ENCODE measurements at regions not wholly inside any gene's neighbourhood (a gene's known extent, or its start where the extent isn't known, plus 50 kb on each side); places are given as distances from the start of the nearest gene placed in this dataset.

GRCh38 chr2:15771124-15771523 lies 169.2 kb upstream of the MYCN start:
- no peak for DNase-seq
- in situ Hi-C loops (cut with MboI; ENCODE audit: low pct_unique_long_range_greater_than_20kb, low sequenced_read_pairs) = no loop called here

- in situ Hi-C loops (cut with MboI; ENCODE audit: low pct_unique_long_range_greater_than_20kb, low sequenced_read_pairs) = no loop called here
- DNase-seq = no peak
Measured at GRCh38 chr2:15772086-15772595, 168.2 kb upstream of the MYCN start.

- DNase-seq = no peak
- in situ Hi-C loops (cut with MboI; ENCODE audit: low pct_unique_long_range_greater_than_20kb, low sequenced_read_pairs) = no loop called here
Measured at GRCh38 chr2:15772681-15773080, 167.7 kb upstream of the MYCN start.

DNA sequence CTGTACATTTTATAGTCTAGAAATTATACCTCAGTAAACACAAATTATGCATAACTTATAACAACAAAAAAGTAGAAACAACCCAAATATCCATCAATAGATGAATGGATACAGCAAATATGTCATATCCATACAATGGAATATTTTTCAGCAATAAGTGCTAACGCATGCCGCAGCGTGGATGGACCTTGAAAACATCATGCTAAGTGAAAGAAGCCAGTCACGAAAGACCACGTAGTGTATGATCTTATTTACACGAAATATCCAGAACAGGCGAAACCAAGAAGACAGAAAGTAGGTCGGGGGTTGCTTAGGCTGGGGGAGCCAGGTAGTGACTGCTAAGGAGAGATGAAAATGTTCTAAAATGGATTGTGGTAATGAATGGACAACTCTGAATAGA lies 167.1 kb upstream of the MYCN start:
- no peak for DNase-seq
- in situ Hi-C loops (cut with MboI; ENCODE audit: low pct_unique_long_range_greater_than_20kb, low sequenced_read_pairs) = no loop called here

DNA sequence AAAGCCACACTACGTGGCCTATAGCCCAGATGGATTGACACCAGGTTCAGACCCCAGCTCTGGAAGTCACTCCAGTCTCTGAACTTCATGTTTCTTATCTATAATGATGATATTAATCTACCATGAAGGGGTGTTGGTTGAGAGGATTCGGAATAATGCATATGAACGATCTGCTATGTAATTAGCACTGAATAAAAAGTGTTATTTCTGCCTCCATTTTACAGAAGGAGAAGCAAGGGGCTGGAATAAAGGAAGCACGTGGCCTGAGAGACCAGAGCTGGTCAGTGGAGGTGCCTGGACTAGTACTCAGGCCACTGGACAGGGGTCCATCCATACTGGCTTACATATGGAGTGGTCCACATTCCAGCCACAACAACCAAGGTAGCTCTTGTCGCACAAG lies 166.5 kb upstream of the MYCN start:
- no peak for DNase-seq
- in situ Hi-C loops (cut with MboI; ENCODE audit: low pct_unique_long_range_greater_than_20kb, low sequenced_read_pairs) = no loop called here

- in situ Hi-C loops (cut with MboI; ENCODE audit: low pct_unique_long_range_greater_than_20kb, low sequenced_read_pairs) = no loop called here
- DNase-seq = no peak
Measured at GRCh38 chr2:15775753-15776628, 164.4 kb upstream of the MYCN start.

GRCh38 chr2:15776629-15776919 lies 163.8 kb upstream of the MYCN start:
- DNase-seq = no peak

DNA sequence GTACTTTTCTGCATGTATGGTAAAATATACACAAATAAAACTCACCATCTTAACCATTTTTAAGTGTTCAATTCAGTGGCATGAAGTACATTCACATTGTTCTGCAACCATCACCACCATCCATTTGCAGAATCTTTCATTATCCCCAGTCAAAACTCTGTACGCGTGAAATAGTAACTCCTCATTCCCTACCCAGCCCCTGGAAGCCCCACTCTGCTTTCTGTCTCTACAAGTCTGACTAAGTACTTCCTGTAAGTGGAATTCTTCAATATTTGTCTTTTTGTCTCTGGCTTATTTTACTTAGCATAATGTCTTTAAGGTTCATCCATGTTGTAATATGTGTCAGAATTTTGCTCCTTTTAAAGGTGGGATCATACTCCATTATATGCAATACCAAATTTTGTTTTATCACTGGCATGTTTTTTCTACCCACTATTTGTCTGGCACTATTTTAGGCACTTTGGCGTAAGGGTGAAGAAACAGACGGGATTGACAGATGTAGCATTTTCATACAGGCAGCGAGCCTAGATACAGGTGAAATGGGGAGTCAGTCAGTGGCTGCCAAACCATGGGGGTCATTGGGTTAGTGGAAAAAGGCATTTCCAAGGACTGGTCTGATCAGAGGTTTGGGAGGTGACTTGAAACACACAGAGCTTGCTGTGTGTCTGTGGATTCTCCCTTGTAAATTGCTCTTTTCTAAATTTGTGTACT lies 163.2 kb upstream of the MYCN start:
- DNase-seq = no peak
- in situ Hi-C loops (cut with MboI; ENCODE audit: low pct_unique_long_range_greater_than_20kb, low sequenced_read_pairs) = no loop called here

More at GRCh38 chr2:15776629-15776919, 163.8 kb upstream of the MYCN start:
- in situ Hi-C loops (cut with MboI; ENCODE audit: low pct_unique_long_range_greater_than_20kb, low sequenced_read_pairs) = no loop called here

GRCh38 chr2:15777795-15778371 lies 162.5 kb upstream of the MYCN start:
- in situ Hi-C loops (cut with MboI; ENCODE audit: low pct_unique_long_range_greater_than_20kb, low sequenced_read_pairs) = no loop called here
- DNase-seq = no peak

- DNase-seq = no peak
- in situ Hi-C loops (cut with MboI; ENCODE audit: low pct_unique_long_range_greater_than_20kb, low sequenced_read_pairs) = no loop called here
Measured at GRCh38 chr2:15778529-15779219, 161.7 kb upstream of the MYCN start.

DNA sequence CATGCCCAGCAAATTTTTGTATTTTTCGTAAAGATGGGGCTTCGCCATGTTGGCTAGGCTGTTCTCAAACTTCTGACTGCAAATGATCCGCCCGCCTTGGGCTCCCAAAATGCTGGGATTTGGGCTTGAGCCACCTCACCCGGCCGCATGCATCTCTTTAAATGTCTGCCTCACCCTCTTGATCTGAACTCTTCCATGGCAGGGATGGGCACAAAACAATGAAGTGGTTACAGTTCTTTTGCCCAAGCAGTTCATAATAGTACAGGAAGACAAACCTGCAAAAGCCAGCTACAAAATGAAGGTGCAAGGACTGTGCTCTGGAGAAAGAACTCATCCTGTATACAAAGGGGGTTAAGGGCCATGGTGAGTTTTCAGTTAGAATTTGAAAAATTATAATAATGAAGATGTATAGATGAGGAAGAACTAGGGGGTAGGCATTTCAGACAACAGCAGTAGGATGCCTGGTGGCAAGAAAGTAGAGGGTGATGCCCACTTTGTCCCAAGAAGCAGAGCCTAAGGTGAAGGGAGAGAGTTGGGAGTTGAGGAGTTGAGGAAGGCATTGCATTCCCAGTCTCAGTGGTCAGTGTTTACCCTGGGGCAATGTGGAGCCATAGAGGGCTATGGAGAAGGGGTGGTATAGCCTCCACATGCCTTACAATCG lies 160.8 kb upstream of the MYCN start:
- DNase-seq = no peak
- in situ Hi-C loops (cut with MboI; ENCODE audit: low pct_unique_long_range_greater_than_20kb, low sequenced_read_pairs) = no loop called here

DNA sequence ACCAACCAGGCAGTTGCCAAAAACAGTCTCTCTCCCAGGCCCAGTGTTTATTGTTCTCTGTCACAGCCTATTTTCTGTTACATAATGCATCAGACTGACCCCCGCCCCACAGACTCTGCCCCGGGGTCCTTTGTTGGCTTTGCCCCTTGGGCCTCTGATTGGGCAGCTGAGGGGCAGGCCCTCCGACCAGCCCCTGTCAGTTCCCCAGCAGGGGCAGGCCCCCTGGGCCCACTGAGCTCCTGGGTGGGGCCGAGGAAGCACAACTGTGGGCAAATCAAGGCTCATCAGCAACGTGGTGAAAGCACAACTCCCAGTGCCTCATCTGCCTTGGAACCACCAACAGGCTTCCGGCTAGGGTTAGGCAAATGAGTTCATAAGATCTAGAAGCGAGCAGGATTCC lies 160.1 kb upstream of the MYCN start:
- DNase-seq = no peak
- in situ Hi-C loops (cut with MboI; ENCODE audit: low pct_unique_long_range_greater_than_20kb, low sequenced_read_pairs) = no loop called here

GRCh38 chr2:15780912-15781574 lies 159.3 kb upstream of the MYCN start:
- in situ Hi-C loops (cut with MboI; ENCODE audit: low pct_unique_long_range_greater_than_20kb, low sequenced_read_pairs) = no loop called here
- no peak for DNase-seq

- in situ Hi-C loops (cut with MboI; ENCODE audit: low pct_unique_long_range_greater_than_20kb, low sequenced_read_pairs) = no loop called here
- DNase-seq = no peak
Measured at GRCh38 chr2:15782009-15782751, 158.2 kb upstream of the MYCN start.

GRCh38 chr2:15782769-15783294 lies 157.5 kb upstream of the MYCN start:
- no peak for DNase-seq
- in situ Hi-C loops (cut with MboI; ENCODE audit: low pct_unique_long_range_greater_than_20kb, low sequenced_read_pairs) = no loop called here

GRCh38 chr2:15783489-15783888 lies 156.9 kb upstream of the MYCN start:
- DNase-seq = no peak
- in situ Hi-C loops (cut with MboI; ENCODE audit: low pct_unique_long_range_greater_than_20kb, low sequenced_read_pairs) = no loop called here

DNA sequence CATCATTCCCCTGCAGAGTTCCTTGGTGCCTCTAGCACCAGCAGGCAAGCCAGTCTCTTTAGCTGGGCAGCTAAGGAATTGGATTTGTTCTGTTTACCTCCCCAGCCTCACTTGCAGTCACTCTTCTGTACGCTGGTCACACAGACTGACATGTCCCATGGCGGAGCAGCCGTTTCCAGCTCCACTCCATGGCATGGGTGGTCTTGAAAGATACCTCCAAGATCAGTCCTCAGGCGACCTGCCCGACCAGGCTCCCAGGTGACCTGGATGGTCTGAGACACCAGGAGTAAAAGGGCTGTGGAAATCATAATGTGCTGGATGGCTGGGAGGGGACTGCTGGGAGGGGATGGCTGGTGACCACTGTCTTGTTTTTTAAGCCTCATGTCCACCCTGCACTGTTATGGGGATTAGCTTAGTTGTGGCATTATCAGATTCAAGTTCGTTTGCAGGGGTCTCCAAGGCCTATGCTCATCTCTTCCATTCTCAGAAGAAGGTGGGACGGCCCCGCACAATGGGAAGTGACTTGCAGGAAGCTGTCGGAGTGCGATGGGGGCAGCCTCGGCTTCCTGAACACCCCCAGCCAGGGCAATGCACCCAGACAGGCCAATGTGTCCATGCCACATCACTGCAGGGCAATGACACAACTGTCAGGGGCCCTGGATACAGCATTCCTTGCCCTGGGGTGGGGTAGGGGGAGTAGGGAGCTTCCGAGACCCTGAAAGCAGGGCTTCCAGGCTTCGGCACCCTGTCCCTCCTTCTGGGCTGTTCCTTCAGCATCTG lies 156.1 kb upstream of the MYCN start:
- in situ Hi-C loops (cut with MboI; ENCODE audit: low pct_unique_long_range_greater_than_20kb, low sequenced_read_pairs) = no loop called here
- no peak for DNase-seq

Data from KBM-7 (cell line).